Kidney (tissue), 13 donors: ENCODE measurements at regions not wholly inside any gene's neighbourhood (a gene's known extent, or its start where the extent isn't known, plus 50 kb on each side); places are given as distances from the start of the nearest gene placed in this dataset.

Source experiments
- DNase-seq, 5 donors: peaks; one replicate each; pipeline ENCODE4 v3.0.0-alpha.2; 2013 to 2020
- FAIRE-seq: peaks from 2 replicates; lab custom pipeline; 2012; peaks lifted over from hg19 to GRCh38; lab: Jason Lieb, UNC
- H3K27ac ChIP-seq, 2 donors: one replicate each; pipeline ENCODE4 v1.7.0; 2013; ENCODE audit warnings: low read depth in 2 of 2, low read length in 2 of 2, inconsistent platforms in 1 of 2
- H3K27me3 ChIP-seq: one replicate; pipeline ENCODE4 v1.7.1; 2013; ENCODE audit warnings: low read length, inconsistent platforms; ENCODE audit not compliant: control insufficient read depth, insufficient read depth
- H3K36me3 ChIP-seq, 3 donors: one replicate each; pipeline versions ENCODE4 v1.7.0 to v1.7.1; 2013; ENCODE audit warnings: low read length in 3 of 3, control low read depth in 1 of 3, inconsistent platforms in 1 of 3; ENCODE audit not compliant: insufficient read depth in 3 of 3, control insufficient read depth in 2 of 3
- H3K4me1 ChIP-seq, 3 donors: one replicate each; pipeline versions ENCODE4 v1.7.0 to v1.7.1; 2013; ENCODE audit warnings: low read length in 3 of 3, inconsistent platforms in 1 of 3, low read depth in 1 of 3; ENCODE audit not compliant: control insufficient read depth in 2 of 3, insufficient read depth in 2 of 3
- H3K4me3 ChIP-seq, 3 donors: one replicate each; pipeline versions ENCODE4 v1.7.0 to v1.8.1; 2013; ENCODE audit warnings: low read length in 3 of 3, control low read depth in 1 of 3, inconsistent platforms in 1 of 3
- H3K9ac ChIP-seq, 3 donors: one replicate each; pipeline versions ENCODE4 v1.7.0 to v1.7.1; 2013; ENCODE audit warnings: low read length in 3 of 3, control low read depth in 1 of 3, inconsistent platforms in 1 of 3
- H3K9me3 ChIP-seq, 3 donors: one replicate each; pipeline versions ENCODE4 v1.7.0 to v1.7.1; 2013; ENCODE audit warnings: low read length in 3 of 3, control low read depth in 1 of 3, inconsistent platforms in 1 of 3; ENCODE audit not compliant: control insufficient read depth in 2 of 3, insufficient read depth in 1 of 3
- intact Hi-C: fragments of 100-400 bp; cut with DNase I; formaldehyde crosslinking; loops from one replicate; pipeline ENCODE4 v1.11.1; 2022
- TF ChIP-seq, protein P1 (sequence below): IDR thresholded peaks from 3 replicates; pipeline ENCODE4 v1.5.1; 2012; ENCODE audit warnings: mild to moderate bottlenecking, moderate library complexity, borderline replicate concordance; ENCODE audit not compliant: insufficient read depth; ENCODE audit errors: extremely low read depth
- donor health status: control.
- donor health status: control.
- donor health status: control.
- donor health status: control.
- donor health status: control.
- donor health status: DM: yes; HTN: yes; CAD: no.
- donor health status: Normal renal cell carcinoma (clear cell type).

DNA sequence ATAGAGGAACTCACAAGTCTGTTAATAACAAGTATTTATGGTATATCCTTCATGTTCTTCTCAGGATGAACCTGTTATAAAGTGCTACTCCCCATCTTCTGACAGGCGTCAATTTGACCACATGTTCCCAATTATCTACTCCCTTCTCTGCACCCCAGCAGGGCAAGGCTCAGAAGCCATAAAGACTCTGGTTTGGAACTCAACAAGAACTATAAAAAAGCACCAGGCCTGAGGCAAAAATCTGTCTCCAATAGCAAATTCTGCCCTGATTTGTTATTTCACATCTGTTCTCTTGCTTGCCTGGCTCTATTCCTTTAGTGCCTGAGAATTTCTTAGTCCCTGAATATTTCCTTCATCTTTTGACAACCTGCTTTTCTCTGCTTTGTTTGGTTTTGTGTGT, 618.2 kb upstream of the KIRREL3 start:
- Histone ChIP-seq H3K9me3 (no peaks in the 10 kb centered on the region), H3K36me3 (no peaks in the 10 kb centered on the region), H3K4me1 (no peaks in the 10 kb centered on the region), H3K27ac (no peak overlapping the region), H3K4me3 (no peak overlapping the region), H3K27me3 (no peaks in the 10 kb centered on the region), H3K9ac (no peak overlapping the region)
- intact Hi-C loops, result no loop called here
- DNase-seq (no peak), FAIRE-seq (no peak)
- TF ChIP-seq, protein P1, sequence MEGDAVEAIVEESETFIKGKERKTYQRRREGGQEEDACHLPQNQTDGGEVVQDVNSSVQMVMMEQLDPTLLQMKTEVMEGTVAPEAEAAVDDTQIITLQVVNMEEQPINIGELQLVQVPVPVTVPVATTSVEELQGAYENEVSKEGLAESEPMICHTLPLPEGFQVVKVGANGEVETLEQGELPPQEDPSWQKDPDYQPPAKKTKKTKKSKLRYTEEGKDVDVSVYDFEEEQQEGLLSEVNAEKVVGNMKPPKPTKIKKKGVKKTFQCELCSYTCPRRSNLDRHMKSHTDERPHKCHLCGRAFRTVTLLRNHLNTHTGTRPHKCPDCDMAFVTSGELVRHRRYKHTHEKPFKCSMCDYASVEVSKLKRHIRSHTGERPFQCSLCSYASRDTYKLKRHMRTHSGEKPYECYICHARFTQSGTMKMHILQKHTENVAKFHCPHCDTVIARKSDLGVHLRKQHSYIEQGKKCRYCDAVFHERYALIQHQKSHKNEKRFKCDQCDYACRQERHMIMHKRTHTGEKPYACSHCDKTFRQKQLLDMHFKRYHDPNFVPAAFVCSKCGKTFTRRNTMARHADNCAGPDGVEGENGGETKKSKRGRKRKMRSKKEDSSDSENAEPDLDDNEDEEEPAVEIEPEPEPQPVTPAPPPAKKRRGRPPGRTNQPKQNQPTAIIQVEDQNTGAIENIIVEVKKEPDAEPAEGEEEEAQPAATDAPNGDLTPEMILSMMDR, result no peak

DNA sequence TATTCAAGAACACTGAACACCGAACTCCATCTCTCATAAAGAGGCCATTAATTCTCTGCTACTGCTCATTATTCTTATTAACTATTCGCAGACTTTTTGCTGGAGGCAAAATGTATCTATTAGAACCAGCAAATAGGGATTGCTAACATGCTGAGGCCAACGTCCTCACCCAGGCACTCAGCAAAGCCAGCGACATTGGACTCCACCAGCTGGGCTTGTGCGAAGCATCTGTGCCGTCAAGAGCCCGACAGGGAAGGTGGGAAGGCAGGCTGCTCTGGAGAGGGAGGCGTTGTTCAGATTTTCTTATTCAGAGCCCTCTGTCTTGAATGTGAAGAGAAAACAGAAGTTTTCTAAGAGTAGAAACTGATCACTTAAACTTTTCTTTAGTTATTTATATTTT, 615.6 kb upstream of the KIRREL3 start:
- FAIRE-seq (no peak), DNase-seq (no peak)
- Histone ChIP-seq H3K9me3 (no peaks in the 10 kb centered on the region), H3K36me3 (no peaks in the 10 kb centered on the region), H3K4me1 (no peaks in the 10 kb centered on the region), H3K4me3 (no peak overlapping the region), H3K9ac (no peak overlapping the region), H3K27ac (no peak overlapping the region), H3K27me3 (no peaks in the 10 kb centered on the region)
- TF ChIP-seq, protein P1, result no peak
- intact Hi-C loops, result no loop called here

DNA sequence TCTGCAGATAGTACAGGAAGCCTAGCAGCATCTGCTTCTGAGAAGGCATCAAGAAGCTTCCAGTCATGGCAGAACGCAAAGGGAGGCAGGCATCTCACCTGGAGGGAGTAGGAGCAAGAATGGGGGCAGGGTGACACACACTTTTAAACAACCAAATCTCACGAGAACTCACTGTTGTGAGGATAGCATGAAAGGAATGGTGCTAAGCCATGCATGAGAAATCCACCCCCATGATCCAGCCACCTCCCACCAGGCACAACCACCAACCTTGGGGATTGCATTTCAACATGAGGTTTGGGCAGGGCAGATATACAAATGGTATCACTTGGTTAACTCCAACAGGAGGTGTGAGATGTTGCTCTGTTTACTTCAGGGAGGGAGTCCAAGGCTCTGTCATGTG, 612.0 kb upstream of the KIRREL3 start:
- Histone ChIP-seq H3K9ac (no peak overlapping the region), H3K4me1 (no peaks in the 10 kb centered on the region), H3K4me3 (no peak overlapping the region), H3K27me3 (no peaks in the 10 kb centered on the region), H3K36me3 (no peaks in the 10 kb centered on the region), H3K9me3 (no peaks in the 10 kb centered on the region), H3K27ac (no peak overlapping the region)
- no peak for FAIRE-seq
- DNase-seq, result peak in 1 of 5 donors; percentile 50
- TF ChIP-seq, protein P1, result no peak
- intact Hi-C loops, result no loop called here

DNA sequence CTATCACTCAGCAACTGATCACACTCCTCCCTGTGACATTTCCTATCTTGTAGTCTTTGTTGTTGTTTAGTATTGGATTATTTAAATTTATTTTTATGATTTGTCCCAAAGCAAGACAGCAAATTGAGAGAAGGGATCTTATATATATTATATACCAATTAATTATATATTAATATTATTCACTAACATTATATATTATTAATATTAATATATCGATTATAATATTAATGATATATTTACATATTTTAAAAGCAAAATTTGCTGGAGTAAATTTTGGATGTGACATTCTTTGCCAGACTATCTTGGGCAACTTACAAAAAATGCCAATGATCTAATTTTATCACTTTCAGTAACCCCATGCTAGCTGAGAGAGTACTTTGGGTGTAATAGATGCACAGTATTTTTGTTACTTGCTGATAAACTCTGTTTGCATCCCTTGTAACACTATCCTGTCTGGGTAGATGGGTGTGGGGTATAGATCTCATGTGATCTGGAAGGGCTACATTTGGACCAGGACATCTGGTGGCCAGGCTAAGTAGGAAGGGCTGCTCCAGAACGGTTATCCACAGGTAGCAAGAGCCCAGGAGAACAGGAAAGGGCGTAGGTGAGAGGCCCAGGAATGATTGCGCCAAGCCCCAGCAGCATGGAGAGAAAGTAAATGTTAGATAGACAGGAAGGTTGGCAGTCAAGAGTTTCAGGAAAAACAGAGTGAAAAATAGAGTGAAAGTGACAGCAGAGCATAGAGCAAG, 608.6 kb upstream of the KIRREL3 start:
- intact Hi-C loops, result no loop called here
- no peaks in the 10 kb centered on the region for H3K4me1 ChIP-seq
- TF ChIP-seq, protein P1, result no peak
- FAIRE-seq (no peak), DNase-seq (peak in 1 of 5 donors; percentile 11)
- H3K9me3 ChIP-seq, result peaks cover 0 to 1% (median 0%) of the 10 kb centered on the region in 3 donors
- no peak overlapping the region for H3K4me3 ChIP-seq
- H3K27ac ChIP-seq, result no peak overlapping the region
- H3K36me3 ChIP-seq, result no peaks in the 10 kb centered on the region
- H3K27me3 ChIP-seq, result no peaks in the 10 kb centered on the region
- no peak overlapping the region for H3K9ac ChIP-seq
